ENCODE measurements at regions not wholly inside any gene's neighbourhood (a gene's known extent, or its start where the extent isn't known, plus 50 kb on each side); places are given as distances from the start of the nearest gene placed in this dataset.

DNA sequence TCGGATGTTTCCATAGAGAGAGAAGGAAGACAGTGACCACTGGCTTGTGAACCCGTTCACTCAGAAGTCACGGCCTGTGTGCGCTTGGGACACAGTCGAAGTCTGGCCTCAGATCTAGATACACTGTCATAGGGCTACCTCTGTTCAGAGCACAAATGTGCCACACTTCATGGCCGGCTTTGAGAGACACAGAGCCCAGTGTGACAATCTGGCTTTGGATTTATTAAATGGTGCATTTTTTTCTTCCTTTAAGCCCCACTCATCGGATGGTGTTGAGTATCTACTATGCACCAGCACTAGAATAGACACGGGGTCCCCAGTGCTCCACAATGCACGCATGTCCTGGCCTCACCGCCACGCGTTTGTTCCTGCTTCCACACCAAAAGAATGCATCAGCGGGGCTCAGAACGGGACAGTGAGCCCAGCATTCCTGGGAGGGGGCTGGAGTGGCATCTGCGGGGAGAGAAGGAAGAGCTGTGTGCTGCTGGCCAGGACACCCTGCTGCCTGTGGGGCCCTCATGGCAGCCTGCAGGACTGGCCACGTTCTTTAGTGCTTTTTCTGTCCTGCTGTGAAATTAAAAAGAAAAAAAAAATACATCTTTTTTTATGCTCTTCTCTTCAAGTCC lies 738.9 kb upstream of the SALL3 start:
- TF ChIP-seq, protein P1, sequence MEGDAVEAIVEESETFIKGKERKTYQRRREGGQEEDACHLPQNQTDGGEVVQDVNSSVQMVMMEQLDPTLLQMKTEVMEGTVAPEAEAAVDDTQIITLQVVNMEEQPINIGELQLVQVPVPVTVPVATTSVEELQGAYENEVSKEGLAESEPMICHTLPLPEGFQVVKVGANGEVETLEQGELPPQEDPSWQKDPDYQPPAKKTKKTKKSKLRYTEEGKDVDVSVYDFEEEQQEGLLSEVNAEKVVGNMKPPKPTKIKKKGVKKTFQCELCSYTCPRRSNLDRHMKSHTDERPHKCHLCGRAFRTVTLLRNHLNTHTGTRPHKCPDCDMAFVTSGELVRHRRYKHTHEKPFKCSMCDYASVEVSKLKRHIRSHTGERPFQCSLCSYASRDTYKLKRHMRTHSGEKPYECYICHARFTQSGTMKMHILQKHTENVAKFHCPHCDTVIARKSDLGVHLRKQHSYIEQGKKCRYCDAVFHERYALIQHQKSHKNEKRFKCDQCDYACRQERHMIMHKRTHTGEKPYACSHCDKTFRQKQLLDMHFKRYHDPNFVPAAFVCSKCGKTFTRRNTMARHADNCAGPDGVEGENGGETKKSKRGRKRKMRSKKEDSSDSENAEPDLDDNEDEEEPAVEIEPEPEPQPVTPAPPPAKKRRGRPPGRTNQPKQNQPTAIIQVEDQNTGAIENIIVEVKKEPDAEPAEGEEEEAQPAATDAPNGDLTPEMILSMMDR (IDR thresholded peaks at IDR 0.05; ENCODE audit: low read depth, low read length): no peak
- no peak overlapping the region for H3K4me3 ChIP-seq (ENCODE audit: low read depth, low read length)

DNA sequence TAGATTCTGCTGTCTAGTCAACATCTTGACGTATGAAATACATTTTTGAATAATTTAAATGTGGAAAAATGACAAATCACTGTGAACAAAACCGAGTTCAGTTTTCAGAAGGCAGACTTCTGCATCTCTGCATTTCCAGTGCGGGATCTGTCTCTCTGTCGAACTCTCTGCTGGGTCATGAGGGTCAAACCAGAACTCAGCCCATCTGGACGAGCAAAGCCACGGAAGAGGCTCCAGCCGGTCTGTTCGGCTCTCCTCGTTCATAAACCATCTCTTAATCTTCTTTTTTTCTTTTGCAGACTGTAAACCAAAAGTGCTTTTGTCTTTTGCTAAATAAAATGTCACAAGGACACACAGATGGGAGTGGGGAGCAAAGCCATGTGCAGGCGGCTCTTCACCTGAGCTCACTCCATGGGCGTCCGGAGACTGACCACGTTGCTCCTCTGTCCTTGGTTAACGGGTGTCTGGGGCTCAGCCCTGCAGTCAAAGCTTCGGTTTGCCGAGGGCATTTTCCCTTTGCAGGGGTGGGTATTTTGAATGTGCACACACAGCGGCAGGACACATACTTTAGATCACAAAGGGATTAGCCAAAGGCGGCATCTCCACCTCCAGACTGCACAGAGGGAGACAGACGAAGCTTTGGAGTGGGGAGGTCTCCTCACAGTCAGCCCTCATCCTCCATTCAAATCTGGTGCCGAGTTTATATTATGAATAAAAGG lies 737.9 kb upstream of the SALL3 start:
- TF ChIP-seq, protein P1 (IDR thresholded peaks at IDR 0.05; ENCODE audit: low read depth, low read length): no peak
- H3K4me3 ChIP-seq (ENCODE audit: low read depth, low read length): no peak overlapping the region

DNA sequence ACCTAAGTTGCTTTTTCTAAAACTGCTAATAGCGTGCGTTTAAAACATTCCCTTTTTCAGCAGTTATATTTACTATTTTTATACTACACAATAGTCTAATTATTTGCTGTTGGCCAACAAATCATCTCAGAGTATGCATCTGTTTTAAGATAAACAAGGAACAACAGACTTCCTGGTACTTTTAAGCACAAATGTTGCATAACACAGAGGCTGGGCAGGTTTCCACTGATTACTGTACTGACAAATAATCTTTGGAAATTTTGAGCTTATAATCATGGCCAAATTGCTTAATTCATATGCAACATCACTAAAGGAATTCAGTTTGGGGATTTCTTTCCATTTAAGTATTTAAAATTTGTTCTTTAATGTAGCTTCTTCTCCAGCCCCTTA lies 737.4 kb upstream of the SALL3 start:
- no peak overlapping the region for H3K4me3 ChIP-seq (ENCODE audit: low read depth, low read length)
- TF ChIP-seq, protein P1 (IDR thresholded peaks at IDR 0.05; ENCODE audit: low read depth, low read length): no peak

DNA sequence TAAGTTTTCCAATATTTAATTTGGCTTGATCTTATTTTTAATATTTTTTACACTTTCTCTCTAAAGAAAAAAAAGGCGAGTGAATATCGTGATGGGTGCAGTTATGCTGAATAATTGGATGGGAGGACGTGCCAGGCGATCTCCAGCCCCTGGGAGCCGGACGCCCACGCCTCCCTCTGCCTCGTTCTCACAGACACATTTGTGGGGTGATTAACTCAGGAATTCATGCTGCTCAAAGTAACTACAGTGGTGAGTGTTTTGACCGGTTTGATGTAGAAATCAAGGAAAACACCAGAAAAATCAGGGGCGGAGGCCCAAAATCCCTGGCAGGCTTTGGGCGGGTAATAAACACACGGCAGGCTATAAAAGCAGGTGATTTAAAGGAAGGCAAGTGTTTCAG lies 736.8 kb upstream of the SALL3 start:
- TF ChIP-seq, protein P1 (IDR thresholded peaks at IDR 0.05; ENCODE audit: low read depth, low read length): no peak
- H3K4me3 ChIP-seq (ENCODE audit: low read depth, low read length): no peak overlapping the region

DNA sequence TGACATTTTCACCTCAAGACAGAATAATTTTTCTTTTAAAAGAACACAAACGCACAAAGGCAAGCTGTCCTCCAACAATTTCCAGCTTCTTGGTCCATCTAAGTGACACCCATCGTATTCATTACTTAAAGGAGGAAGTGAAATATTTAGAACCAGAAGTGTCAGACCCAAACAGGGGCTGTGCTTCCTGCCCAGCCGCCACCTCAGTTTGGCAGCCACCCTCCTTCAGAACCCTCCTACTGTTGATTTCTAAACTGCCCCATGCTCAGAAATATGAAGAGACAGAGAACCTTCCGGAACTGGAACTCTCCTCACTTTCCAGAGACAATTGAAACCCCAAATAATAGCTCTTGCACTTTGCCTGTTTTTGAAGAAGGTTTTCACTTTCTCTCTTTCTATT lies 734.8 kb upstream of the SALL3 start:
- TF ChIP-seq, protein P1 (IDR thresholded peaks at IDR 0.05; ENCODE audit: low read depth, low read length): no peak
- no peak overlapping the region for H3K4me3 ChIP-seq (ENCODE audit: low read depth, low read length)

DNA sequence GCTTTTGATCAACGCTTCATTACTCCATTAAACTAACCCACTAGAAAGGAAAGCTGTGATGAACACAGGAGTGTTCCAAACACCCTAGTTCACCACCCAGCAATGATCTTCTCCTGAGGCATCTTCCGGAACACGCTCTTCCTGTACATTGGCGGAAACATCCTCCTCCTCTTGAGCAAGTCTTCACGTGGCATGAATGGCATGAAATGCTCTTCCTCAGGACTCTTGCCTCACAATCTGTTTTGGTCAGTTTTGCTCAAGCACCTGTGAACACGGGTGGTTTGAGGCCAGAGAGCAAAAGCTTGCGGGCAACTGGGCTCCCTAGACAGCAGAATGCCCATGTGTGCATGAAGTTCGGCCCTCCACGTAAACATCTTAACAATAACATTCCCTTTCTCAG lies 734.2 kb upstream of the SALL3 start:
- TF ChIP-seq, protein P1 (IDR thresholded peaks at IDR 0.05; ENCODE audit: low read depth, low read length): no peak
- no peak overlapping the region for H3K4me3 ChIP-seq (ENCODE audit: low read depth, low read length)

DNA sequence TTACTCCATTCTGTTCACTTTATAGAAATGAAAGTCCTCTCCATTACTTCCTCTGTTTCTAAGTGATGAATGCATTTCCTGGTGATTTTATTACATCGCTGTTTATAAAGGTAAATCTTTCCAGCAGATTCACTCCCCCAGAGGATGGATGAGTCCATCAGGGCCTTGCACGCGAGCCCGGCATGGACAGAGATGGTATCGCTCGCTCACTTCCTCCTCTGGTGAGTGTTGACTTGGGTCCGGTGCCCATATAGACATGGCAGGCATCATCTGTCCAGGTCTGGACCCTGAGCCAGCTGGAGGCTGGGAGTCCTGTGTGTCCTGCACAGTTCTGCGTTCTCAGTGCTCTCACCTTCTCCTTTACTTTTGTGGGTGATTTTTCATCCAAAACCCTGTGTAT lies 733.6 kb upstream of the SALL3 start:
- TF ChIP-seq, protein P1 (IDR thresholded peaks at IDR 0.05; ENCODE audit: low read depth, low read length): no peak
- no peak overlapping the region for H3K4me3 ChIP-seq (ENCODE audit: low read depth, low read length)
